ENCODE measurements at regions not wholly inside any gene's neighbourhood (a gene's known extent, or its start where the extent isn't known, plus 50 kb on each side); places are given as distances from the start of the nearest gene placed in this dataset.

DNA sequence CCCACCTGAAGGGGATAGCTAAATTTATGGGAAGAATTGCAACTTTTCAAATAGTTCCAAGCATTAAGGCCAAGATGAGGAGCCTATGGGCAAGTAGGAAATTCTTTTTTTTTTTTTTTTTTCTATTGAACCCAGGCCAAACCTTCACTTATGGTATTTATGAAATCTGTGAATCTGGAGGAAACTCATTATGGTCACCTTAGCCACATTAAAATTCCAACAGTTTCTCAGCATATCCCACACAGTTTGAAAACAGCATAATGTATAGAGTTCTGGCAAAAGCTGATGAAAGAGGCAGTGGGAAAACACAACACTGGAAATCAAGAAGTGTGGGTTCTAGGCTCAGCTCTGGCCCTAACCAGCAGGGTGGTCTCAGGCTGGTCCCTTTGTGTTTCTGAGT lies 236.9 kb downstream of the PTEN start:
- in situ Hi-C loops (cut with MboI; ENCODE audit: low pct_unique_long_range_greater_than_20kb, low sequenced_read_pairs): no loop called here
- DNase-seq: no peak

DNA sequence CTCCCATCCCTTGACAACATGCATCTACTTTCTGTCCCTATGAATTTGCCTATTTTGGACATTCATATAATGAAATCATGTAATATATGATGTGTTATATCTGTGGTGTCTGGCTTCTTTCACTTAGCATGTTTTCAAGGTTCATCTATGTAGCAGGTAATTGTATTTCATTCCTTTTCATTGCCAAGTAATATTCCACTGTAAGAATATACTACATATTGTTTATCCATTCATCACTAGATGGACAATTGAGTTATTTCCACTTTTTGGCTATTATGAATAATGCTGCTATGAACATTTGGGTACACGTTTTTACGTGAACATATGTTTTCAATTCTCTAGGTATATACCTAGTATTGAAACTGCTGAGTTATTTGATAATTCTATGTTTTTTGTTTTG lies 238.2 kb downstream of the PTEN start:
- DNase-seq: no peak
- in situ Hi-C loops (cut with MboI; ENCODE audit: low pct_unique_long_range_greater_than_20kb, low sequenced_read_pairs): no loop called here

DNA sequence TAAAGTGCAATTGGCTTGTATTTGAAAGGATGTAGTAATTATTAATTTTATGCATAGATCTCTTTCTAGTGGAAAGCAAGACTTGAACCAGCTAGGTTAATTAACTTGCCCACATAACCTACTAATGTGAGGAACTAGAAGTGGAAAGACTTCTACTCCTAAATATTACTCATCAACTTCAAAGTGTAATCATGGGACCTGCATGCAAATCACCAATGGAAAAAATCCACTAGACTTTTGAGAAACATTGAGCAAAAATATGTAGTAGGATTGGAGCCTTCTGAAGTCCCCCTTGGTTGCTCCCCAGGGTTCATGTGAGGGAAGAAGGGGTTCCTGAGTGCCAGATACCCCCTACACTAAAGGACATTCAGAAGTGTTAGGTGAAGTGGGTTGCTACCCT lies 240.2 kb downstream of the PTEN start:
- in situ Hi-C loops (cut with MboI; ENCODE audit: low pct_unique_long_range_greater_than_20kb, low sequenced_read_pairs): no loop called here

DNA sequence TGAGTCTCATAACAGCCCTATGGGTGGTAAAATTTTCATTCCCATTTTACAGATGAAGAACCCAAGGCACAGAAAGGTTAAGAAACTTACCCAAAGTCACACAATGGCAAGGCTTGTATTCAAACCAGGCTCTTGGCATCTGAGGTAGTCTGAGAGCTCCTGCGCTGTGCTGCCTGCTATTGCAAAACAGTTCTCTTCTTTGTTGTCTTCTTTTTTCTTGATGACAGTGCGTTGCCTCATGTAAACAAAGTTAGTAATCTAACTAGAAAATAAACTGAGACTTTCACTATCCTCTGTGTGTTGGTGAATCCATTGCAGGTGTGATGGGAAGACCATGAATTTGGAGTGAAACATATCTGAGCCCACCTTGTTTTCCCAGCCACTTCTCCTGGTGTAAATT lies 240.8 kb downstream of the PTEN start:
- DNase-seq: no peak
- in situ Hi-C loops (cut with MboI; ENCODE audit: low pct_unique_long_range_greater_than_20kb, low sequenced_read_pairs): no loop called here

More for the DNA sequence above, 240.2 kb downstream of the PTEN start:
- no peak for DNase-seq

DNA sequence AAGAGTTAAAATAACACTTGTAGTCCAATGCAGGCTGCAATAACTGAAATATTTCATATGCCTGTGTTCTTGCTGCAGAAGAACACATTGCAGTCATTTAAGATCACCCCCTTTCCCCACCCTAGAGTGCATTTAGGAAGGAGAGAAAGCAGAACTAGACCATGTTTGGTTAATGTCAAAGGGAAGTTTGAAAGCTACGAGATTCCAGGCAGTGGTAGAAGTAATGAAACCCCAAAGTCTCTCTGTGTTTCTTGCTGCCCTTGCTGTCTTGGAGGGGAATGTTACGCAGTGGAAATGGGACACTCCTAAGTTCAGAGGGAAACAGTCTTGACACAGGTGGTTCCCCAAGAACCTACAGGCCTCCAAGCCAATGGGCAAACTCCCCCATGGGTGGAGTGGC lies 242.9 kb downstream of the PTEN start:
- in situ Hi-C loops (cut with MboI; ENCODE audit: low pct_unique_long_range_greater_than_20kb, low sequenced_read_pairs): no loop called here
- DNase-seq: peak; percentile 75

DNA sequence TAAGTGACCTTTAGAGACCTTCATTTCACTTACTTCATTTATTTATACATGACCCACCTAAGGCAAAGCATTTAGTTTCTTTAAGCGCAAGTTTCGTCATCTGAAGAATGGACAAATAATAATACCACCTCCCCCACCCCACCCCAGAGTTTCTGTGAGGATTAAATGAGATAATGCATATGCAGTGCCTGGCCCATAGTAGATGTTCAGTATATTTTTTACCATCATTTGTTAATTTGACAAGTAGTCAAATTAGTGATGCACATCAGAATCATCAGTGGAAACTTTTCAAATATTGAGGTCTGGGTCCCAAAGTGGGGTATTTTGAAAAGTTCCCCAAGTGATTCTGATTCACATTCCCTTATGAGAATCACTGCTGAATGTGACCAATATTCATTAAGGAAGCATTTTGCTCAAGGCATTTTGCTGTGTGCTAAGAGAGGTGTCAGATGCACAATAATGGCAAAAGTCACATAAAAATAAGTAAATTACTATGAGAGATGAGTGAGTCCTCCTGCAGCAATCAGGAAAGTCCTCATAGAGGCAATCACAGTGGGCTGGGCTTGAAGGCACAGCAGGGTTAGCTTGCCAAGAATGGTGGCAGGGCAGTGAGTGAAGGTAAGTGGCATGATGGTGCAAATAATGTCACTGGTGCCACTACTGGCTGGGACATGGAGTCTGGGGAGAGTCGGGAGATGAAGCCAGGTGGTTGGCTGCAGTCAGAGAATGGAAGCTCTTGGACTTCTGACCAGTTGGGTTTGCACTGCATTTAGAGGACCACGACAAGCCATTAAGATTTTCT lies 244.1 kb downstream of the PTEN start:
- no peak for DNase-seq

DNA sequence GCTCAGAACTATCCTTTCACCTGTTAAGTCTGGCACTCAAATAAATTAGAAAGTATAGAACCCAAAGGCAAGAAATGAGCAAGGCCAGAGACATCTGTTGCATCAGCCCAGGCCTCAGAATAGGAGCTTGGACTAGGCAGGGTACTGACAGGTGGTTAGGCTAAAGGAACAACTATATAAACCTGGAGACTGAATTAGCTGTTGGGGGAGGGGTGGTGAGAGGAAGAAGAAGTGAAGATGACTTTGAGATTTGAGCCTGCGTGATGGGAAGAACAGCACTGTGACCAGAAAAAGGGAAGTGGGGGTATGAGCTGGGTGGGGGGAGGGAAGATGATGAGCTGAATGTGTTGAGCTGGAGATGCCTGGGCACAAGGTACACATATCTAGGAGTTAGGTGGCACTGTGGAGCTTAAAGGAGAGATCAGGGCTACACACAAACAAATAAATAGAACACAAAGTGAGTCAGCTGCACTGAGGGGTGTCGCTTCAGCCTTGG lies 244.7 kb downstream of the PTEN start:
- peak; percentile 97 for DNase-seq
- in situ Hi-C loops (cut with MboI; ENCODE audit: low pct_unique_long_range_greater_than_20kb, low sequenced_read_pairs): no loop called here

More for the DNA sequence above, 244.1 kb downstream of the PTEN start:
- in situ Hi-C loops (cut with MboI; ENCODE audit: low pct_unique_long_range_greater_than_20kb, low sequenced_read_pairs): no loop called here

DNA sequence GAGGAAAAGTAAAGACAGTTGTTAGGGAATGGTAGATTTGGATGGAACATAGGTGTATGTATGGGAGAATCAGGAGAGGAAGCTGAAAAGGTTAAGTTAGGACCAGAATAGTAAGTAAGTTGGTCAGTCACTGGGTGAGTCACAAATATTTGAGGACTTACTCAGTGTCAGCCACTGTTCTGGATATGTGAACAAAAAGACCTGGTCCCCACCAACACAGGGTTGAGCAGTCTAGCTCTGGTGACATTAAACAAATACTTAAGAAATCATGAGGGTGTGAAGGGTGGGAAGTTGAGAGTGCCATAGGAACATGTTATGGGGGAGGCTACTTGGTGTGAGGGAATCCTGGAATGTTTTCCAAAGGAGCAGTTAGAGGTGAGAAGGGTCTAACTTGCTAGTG lies 246.9 kb downstream of the PTEN start:
- DNase-seq: no peak

DNA sequence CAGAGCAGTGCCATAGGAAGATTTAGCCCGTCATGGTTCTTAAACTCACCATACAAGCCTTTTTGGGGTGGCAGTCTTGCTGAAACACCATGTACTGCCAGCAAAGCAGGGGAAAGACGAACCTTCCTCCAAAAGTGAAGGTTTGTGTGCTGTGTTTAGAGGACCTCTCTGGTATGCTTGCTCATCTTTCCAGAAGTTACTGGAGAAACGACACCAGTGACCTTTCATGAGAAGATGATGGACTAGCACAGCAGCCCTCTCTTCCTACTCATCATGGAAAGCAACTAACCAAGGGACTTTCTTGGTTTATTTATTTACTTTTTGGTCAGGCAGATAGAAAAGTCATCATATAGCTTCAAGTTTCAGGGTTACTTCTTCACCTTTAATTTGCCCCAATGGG lies 247.4 kb downstream of the PTEN start:
- in situ Hi-C loops (cut with MboI; ENCODE audit: low pct_unique_long_range_greater_than_20kb, low sequenced_read_pairs): no loop called here
- DNase-seq: no peak

More for the DNA sequence above, 246.9 kb downstream of the PTEN start:
- in situ Hi-C loops (cut with MboI; ENCODE audit: low pct_unique_long_range_greater_than_20kb, low sequenced_read_pairs): no loop called here

DNA sequence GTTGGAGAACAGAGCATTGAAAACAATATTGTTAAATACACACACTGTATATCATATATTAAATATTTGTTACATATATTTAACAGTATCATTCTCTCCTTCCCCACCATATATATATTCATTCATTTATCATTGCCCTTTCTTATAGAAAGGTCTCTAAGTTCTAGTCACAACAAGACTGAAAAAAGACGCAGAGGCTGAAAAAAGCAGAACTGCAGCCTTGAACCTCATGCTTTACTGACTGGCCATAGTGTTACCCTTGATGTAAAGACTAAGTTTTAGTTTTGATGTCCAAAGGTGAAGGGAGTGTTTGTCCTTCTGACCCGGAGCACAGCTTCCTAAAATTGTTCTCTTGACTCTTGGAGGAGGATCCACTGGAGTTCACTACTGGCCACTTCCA lies 247.9 kb downstream of the PTEN start:
- DNase-seq: no peak
- in situ Hi-C loops (cut with MboI; ENCODE audit: low pct_unique_long_range_greater_than_20kb, low sequenced_read_pairs): no loop called here

DNA sequence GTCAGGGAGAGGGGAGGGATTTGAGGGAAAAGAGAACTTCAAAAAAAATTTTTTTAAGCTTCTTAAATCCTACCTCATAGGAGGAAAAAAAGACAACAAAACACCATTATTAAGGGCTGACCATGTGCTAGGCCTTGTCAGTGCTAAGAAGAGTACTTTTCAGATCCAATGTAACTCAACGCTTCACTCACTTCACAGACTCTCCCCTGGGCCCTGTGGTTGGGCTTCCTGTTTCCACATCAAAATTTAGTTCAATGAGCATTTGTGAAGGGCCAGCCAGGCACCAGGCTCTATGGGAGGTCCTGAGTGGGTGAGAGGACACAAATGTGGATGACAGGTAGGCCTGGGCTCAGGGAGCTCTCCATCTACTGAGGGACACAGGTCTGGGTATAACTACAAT lies 249.8 kb downstream of the PTEN start:
- in situ Hi-C loops (cut with MboI; ENCODE audit: low pct_unique_long_range_greater_than_20kb, low sequenced_read_pairs): no loop called here
- DNase-seq: peak; percentile 71

DNA sequence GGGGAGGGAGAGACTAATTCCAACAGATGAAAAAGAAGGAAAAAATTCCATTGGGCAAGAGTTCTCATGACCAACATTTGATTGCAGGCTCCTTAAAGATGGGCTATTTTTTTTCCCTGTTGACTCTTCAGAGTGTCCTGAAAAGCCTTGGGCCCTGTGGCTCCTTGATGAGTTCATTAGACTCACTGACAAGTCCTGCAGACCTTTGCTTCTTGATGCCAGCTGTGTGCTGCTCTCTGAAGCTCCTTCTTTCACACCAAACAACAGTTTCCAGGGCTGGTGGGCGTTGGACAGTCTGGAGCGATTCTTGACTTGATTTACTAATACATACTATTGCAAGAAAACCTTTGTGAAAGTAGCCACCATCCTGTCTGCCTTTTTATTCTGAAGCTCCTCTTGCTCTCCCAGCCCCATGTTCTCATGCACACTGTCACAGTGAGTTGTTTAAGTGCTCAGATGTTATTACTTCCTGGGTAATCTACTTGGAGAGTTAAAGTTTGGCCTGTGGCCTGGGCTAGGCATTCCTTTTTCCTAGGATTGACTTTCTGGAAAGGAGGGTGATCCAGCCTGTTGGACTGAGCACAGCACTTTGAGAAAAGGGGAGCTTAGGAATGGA lies 250.3 kb downstream of the PTEN start:
- in situ Hi-C loops (cut with MboI; ENCODE audit: low pct_unique_long_range_greater_than_20kb, low sequenced_read_pairs): no loop called here
- DNase-seq: no peak

DNA sequence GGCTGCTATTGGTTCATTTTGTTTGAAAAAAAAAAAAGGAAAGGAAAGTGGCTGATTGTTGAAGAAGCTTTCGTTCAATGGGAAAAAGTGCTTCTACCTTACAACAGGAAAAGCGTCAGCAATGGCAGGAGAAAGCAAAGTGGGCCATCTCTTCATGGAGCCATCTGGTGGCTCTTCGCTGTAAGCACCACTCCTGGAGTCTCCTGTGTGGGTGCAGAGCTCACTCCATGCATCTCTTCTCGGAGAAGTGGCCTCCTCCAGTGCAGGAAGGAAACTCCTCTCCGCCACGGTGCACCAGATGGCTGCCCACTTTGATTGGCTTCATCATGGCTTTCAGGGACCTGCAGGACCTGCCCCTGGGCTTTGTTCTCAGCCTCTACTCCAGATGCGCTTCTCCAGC lies 250.9 kb downstream of the PTEN start:
- in situ Hi-C loops (cut with MboI; ENCODE audit: low pct_unique_long_range_greater_than_20kb, low sequenced_read_pairs): no loop called here
- peak; percentile 82 for DNase-seq

DNA sequence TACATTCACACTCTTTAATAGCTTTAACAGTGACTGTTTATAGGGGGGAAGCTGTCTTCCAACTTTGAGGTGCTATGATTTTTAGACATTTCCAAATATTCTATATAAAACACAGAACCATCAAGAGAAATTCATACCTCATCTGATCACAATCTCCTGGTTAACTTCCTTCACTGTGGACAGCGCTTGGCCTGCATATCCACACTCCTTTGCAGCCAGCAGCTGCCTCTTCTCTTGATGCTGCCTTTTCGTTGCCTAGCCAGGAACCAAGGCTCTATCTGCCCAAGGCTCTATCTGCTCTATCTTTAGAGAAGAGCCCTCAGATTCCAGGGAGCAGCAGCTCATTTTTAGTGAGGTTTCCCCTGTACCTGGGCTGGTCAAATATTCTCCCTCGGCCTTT lies 252.0 kb downstream of the PTEN start:
- in situ Hi-C loops (cut with MboI; ENCODE audit: low pct_unique_long_range_greater_than_20kb, low sequenced_read_pairs): no loop called here

DNA sequence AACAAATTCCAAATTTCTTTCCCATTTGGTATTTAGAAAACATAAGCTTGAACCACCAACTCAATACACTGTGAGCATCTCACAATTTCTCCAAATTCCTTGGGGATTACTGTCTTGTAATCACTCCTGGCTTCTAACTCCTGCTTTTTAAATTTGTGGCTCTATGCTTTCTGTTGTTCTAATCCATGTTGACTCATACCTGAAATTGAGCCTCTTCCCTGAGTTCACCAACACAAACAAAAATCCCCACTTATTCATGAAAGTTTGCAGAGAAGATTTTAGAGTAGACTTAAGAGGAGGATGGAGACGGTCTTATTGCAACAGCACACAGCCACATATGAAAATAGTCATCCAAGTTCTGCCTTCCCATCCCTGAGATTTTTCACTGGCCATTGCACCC lies 252.5 kb downstream of the PTEN start:
- no peak for DNase-seq
- in situ Hi-C loops (cut with MboI; ENCODE audit: low pct_unique_long_range_greater_than_20kb, low sequenced_read_pairs): no loop called here

More for the DNA sequence above, 252.0 kb downstream of the PTEN start:
- DNase-seq: no peak

DNA sequence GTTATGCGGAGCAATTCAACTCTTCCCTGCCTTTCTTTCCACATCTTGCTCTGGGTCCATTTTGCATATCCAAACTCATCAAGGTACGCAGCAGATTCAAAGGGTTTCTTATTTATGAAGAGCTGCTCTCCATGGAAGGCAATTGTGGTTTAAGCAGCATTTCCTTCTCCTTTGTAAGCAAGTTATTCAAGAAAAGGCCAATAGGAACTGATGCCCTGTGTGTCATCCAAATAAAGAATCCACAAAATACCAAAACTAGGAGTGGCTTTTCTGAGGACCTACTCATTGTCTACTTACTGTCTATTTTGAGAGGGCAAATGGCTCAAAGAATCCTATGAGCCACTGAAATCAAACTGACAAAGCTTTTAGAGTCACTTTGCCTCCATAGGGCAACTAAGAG lies 253.1 kb downstream of the PTEN start:
- no peak for DNase-seq
- in situ Hi-C loops (cut with MboI; ENCODE audit: low pct_unique_long_range_greater_than_20kb, low sequenced_read_pairs): no loop called here

DNA sequence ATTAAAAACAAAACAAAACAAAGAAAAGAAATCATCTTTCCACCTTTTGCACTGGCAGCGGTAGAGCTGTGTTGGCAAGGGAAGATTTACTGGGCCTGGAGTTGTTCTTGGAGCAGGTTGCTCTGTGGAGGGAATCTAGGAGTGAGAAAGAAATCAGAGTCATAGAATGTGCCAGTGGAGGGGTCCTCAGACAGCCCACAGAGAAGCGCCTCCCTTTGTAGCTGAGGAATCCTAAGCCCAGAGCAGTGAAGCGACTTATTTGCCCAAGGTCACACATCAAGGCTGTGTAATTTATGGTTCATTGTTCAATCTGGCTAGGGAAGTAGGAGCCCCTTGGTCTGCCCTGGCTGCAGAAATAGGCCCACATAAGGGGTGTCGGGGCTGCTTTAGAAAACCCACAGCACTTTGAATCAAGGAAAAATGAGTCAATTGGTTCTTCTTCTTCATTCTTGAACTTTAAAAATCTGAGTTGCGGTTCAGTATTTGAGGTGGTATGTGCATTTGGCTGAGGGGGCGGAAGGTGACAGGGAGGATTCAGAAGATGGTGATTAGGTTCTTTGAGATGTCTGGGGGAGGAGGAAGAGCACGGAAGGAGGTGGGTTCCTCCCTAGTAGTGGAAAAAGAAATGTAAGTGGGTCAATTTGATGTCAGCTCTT lies 253.7 kb downstream of the PTEN start:
- no peak for DNase-seq
- in situ Hi-C loops (cut with MboI; ENCODE audit: low pct_unique_long_range_greater_than_20kb, low sequenced_read_pairs): no loop called here

DNA sequence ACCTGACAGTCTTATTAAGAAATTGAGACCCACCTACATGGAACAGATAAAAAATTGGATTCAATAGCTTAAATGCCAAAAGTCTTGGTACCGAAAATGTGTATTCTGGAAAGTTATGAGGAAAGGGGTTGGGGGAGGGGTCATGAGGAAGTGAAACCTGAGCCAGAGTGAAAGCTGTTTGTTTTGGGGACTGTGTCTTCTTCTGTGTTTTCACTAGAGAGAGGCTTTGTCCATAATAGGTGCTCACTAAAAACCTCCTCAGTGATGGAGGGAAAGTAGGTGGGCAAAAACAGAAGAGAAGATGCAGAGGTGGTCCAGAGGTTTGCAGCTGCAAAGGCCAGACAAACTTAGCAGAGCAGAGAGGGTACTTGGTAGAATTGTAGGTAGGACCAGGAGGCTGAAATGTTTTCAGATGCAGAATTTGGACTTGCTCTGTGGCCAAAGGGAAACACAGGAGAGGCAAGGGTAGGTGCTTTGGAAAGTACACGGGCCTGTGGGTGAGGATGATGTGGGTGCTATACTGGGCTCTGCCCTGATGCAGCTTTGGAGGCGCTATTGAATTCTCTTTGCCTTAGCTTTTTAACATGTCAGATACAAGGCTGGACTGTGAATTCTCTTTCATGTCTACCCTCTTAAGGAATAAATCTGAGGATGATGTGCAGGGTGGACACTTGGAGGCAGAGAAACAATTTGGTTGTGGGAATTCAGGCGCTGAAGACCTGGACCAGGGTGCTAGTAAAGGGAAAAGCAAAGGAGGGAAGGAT lies 254.6 kb downstream of the PTEN start:
- peak; percentile 45 for DNase-seq
- in situ Hi-C loops (cut with MboI; ENCODE audit: low pct_unique_long_range_greater_than_20kb, low sequenced_read_pairs): no loop called here

DNA sequence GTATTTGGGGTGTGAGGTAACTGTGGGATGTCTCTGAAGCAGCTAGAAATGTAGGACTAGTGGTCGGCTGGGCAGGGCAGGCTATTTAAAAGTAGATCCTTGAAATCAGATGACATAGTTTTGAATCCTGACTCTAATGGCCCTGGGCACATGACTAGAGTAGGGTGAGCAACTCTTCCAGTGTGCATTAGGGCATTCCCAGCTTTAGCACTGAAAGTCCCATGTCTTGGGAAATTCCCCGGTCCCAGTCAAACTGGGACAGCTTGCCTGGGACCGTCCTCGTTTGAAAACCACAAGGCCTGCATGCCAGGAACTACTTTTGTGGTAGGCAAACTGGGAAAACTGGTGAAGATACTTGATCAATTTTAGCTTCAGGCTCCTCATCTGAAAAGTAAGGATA lies 255.3 kb downstream of the PTEN start:
- in situ Hi-C loops (cut with MboI; ENCODE audit: low pct_unique_long_range_greater_than_20kb, low sequenced_read_pairs): no loop called here

DNA sequence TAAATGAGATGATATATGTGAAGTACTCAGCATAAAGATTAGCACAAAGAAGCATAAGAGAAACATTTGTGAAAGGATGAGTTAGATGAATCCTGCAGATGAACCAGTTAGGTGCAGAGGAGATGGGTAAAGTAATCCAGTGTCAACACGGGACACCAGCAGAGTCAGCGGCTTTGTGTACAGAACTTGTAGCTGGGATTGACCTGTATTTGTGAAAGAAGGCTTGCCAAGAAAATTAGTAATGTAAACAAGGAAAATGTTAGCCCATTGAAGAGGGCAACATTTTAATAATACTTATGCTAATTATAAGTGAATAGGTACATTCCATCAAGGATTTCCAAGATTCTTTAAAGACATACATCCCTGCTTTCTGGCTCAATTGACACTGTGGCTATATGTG lies 255.7 kb downstream of the PTEN start:
- in situ Hi-C loops (cut with MboI; ENCODE audit: low pct_unique_long_range_greater_than_20kb, low sequenced_read_pairs): no loop called here
- DNase-seq: no peak

More for the DNA sequence above, 255.3 kb downstream of the PTEN start:
- DNase-seq: no peak
